GM12878 (cell line): ENCODE measurements at regions not wholly inside any gene's neighbourhood (a gene's known extent, or its start where the extent isn't known, plus 50 kb on each side); places are given as distances from the start of the nearest gene placed in this dataset.

Experiments used
- ATAC-seq: fragments of 200-7000 bp; cut with Tn5 transposase; 3 replicates; pipeline ENCODE4 v1.9.1; 2020; ENCODE audit warnings: mild to moderate bottlenecking, moderate library complexity
- BruUV-seq: library from RNA; stranded (reverse); fragments of 400-500 nt; replicated peaks from 2 replicates; lab custom pipeline; 2021; lab: Mats Ljungman, UMichigan
- CTCF ChIA-PET: fragments of 300-600 bp; sonication (Branson Sonifier 250); formaldehyde crosslinking; extraction: SDS; loops from one replicate; lab custom pipeline; 2021; ENCODE audit warnings: inconsistent platforms; lab: Yijun Ruan, JAX
- POLR2A ChIA-PET: fragments of 350-600 bp; formaldehyde crosslinking; extraction: SDS; loops from one replicate; lab custom pipeline; 2021; ENCODE audit warnings: inconsistent platforms; lab: Charles Lee
- RAD21 ChIA-PET: fragments of 300-600 bp; sonication (Branson Sonifier 250); formaldehyde crosslinking; loops from one replicate; lab custom pipeline; 2023; ENCODE audit warnings: antibody characterized with exemption; ENCODE audit not compliant: unreplicated experiment; lab: Charles Lee
- SMC1A ChIA-PET: fragments of 300-600 bp; sonication (Branson Sonifier 250); formaldehyde crosslinking; loops from one replicate; lab custom pipeline; 2023; ENCODE audit not compliant: unreplicated experiment, uncharacterized antibody; lab: Charles Lee
- DNase-seq: peaks from one replicate; pipeline ENCODE4 v3.0.0-alpha.2; 2011; ENCODE audit warnings: low read depth, low spot score
- FAIRE-seq: peaks from 3 replicates; lab custom pipeline; 2011; peaks lifted over from hg19 to GRCh38; lab: Jason Lieb, UNC
- H2AFZ ChIP-seq: 2 replicates; pipeline ENCODE4 v1.6.0; 2011; ENCODE audit warnings: low read depth, low read length, control low read depth; ENCODE audit not compliant: control insufficient read depth
- H3K27ac ChIP-seq: 2 replicates; pipeline ENCODE4 v1.5.1; 2011; ENCODE audit warnings: control low read depth; ENCODE audit not compliant: control insufficient read depth, insufficient read depth
- H3K27me3 ChIP-seq, 2 experiments: replicated peaks in 1 of 2; 2 replicates each; pipeline versions ENCODE4 v1.6.0 to v1.6.1; 2011; ENCODE audit warnings: low read length in 1 of 2; ENCODE audit not compliant: control insufficient read depth in 2 of 2, insufficient read depth in 2 of 2
- H3K36me3 ChIP-seq, 2 experiments: 2 replicates each; pipeline ENCODE4 v1.5.1; 2011; ENCODE audit warnings: low read length in 1 of 2; ENCODE audit not compliant: control insufficient read depth in 2 of 2, insufficient read depth in 2 of 2
- H3K4me1 ChIP-seq: 2 replicates; pipeline ENCODE4 v1.6.1; 2011; ENCODE audit warnings: mild to moderate bottlenecking, low read length, moderate library complexity, mixed read lengths; ENCODE audit not compliant: control insufficient read depth, insufficient read depth
- H3K4me2 ChIP-seq: 2 replicates; pipeline ENCODE4 v1.6.0; 2011; ENCODE audit warnings: control low read depth; ENCODE audit not compliant: control insufficient read depth, insufficient read depth
- H3K4me3 ChIP-seq: fragments of 200-600 bp; sonication (generic); 2 replicates; pipeline ENCODE4 v1.5.1; 2016
- H3K79me2 ChIP-seq: 2 replicates; pipeline ENCODE4 v1.6.0; 2011; ENCODE audit warnings: low read length; ENCODE audit not compliant: control insufficient read depth, insufficient read depth
- H3K9ac ChIP-seq: 2 replicates; pipeline ENCODE4 v1.8.0; 2011; ENCODE audit warnings: low read length, control low read depth, mixed read lengths; ENCODE audit not compliant: control insufficient read depth, insufficient read depth
- H3K9me3 ChIP-seq: replicated peaks from 3 replicates; pipeline ENCODE4 v1.5.1; 2011; ENCODE audit warnings: mild to moderate bottlenecking, low read length; ENCODE audit not compliant: control insufficient read depth, insufficient read depth
- H4K20me1 ChIP-seq: 2 replicates; pipeline ENCODE4 v1.6.0; 2011; ENCODE audit not compliant: control insufficient read depth, insufficient read depth
- BACH1 ChIP-seq: fragments of 450-650 bp; IDR thresholded peaks from 2 replicates; pipeline ENCODE4 v1.6.1; 2017; ENCODE audit warnings: mild to moderate bottlenecking, borderline replicate concordance
- EED ChIP-seq: sonication (generic); IDR thresholded peaks from 2 replicates; pipeline ENCODE4 v1.6.1; 2016; ENCODE audit warnings: antibody characterized with exemption, low read depth
- MYC ChIP-seq: IDR thresholded peaks from 2 replicates; pipeline ENCODE4 v1.6.1; 2011; ENCODE audit warnings: mild to moderate bottlenecking, low read length, moderate library complexity, inconsistent platforms; ENCODE audit not compliant: insufficient read depth, insufficient replicate concordance, insufficient read length, severe bottlenecking
- NFYB ChIP-seq: IDR thresholded peaks from 2 replicates; pipeline ENCODE4 v1.6.1; 2011; ENCODE audit warnings: low read depth, mild to moderate bottlenecking, low read length, improper control_type of control experiment, moderate library complexity; ENCODE audit not compliant: insufficient read depth
- RUNX3 ChIP-seq: IDR thresholded peaks from 2 replicates; pipeline ENCODE4 v1.6.1; 2012; ENCODE audit warnings: low read length, inconsistent platforms
- SUPT20H ChIP-seq: IDR thresholded peaks from 2 replicates; pipeline ENCODE4 v1.6.1; 2011; ENCODE audit warnings: low read depth, mild to moderate bottlenecking, low read length, moderate library complexity, borderline replicate concordance; ENCODE audit not compliant: control insufficient read depth
- WRNIP1 ChIP-seq: IDR thresholded peaks from 2 replicates; pipeline ENCODE4 v1.6.1; 2011; ENCODE audit warnings: low read depth, low read length, improper control_type of control experiment, borderline replicate concordance
- YBX1 ChIP-seq: fragments of 450-650 bp; IDR thresholded peaks from 2 replicates; pipeline ENCODE4 v1.6.1; 2016; ENCODE audit warnings: antibody characterized with exemption
- WGBS: methylation state at CpG from one replicate; pipeline ENCODE4 v1.1.6; 2016; ENCODE audit warnings: low lambda C conversion rate; ENCODE audit not compliant: insufficient replicate concordance, insufficient coverage; ENCODE audit errors: missing lambda C conversion rate; 5-methylcytosine and 5-hydroxymethylcytosine counted together
- in situ Hi-C: fragments of 300-500 bp; cut with MboI; formaldehyde crosslinking; loops from 9 replicates; pipeline ENCODE4 v1.14.3; 2018; ENCODE audit warnings: mixed read lengths
- intact Hi-C: fragments of 100-400 bp; cut with micrococcal nuclease; formaldehyde crosslinking; loops from one replicate; pipeline ENCODE4 v1.14.2; 2022; ENCODE audit not compliant: unreplicated experiment
- TF ChIP-seq, protein P1 (sequence below): fragments of 450-650 bp; IDR thresholded peaks from 2 replicates; pipeline ENCODE4 v1.6.1; 2017; ENCODE audit warnings: antibody characterized with exemption, mild to moderate bottlenecking, moderate library complexity
- TF ChIP-seq, protein P2 (sequence below): fragments of 450-650 bp; IDR thresholded peaks from 2 replicates; pipeline ENCODE4 v1.6.1; 2016; ENCODE audit warnings: mild to moderate bottlenecking

DNA sequence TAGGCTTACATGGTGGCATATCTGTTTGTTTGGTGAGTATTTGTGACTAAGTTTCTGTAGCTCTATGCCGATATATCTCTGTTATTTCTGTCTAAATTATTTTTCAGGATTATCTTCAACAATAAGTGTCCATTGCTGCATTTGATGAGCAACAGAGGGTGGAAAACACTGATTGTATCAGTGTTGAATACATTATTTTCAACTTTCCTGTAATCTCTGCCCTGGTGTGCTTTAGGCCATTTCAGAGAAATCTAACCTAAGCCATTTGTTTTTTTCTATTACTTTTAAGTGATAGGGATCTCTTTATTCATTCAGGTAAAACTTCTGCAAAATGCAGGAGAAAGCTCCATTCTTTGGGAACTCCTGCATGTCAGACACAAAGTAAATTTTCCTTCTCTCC, 654.5 kb downstream of the RNF144A start:
- no peak for TF ChIP-seq WRNIP1
- no peak for TF ChIP-seq NFYB
- no peak for TF ChIP-seq SUPT20H
- no peak for TF ChIP-seq YBX1
- TF ChIP-seq EED: no peak
- TF ChIP-seq MYC: no peak
- TF ChIP-seq, protein P1, sequence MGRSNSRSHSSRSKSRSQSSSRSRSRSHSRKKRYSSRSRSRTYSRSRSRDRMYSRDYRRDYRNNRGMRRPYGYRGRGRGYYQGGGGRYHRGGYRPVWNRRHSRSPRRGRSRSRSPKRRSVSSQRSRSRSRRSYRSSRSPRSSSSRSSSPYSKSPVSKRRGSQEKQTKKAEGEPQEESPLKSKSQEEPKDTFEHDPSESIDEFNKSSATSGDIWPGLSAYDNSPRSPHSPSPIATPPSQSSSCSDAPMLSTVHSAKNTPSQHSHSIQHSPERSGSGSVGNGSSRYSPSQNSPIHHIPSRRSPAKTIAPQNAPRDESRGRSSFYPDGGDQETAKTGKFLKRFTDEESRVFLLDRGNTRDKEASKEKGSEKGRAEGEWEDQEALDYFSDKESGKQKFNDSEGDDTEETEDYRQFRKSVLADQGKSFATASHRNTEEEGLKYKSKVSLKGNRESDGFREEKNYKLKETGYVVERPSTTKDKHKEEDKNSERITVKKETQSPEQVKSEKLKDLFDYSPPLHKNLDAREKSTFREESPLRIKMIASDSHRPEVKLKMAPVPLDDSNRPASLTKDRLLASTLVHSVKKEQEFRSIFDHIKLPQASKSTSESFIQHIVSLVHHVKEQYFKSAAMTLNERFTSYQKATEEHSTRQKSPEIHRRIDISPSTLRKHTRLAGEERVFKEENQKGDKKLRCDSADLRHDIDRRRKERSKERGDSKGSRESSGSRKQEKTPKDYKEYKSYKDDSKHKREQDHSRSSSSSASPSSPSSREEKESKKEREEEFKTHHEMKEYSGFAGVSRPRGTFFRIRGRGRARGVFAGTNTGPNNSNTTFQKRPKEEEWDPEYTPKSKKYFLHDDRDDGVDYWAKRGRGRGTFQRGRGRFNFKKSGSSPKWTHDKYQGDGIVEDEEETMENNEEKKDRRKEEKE: no peak
- no peak for TF ChIP-seq BACH1
- TF ChIP-seq, protein P2, sequence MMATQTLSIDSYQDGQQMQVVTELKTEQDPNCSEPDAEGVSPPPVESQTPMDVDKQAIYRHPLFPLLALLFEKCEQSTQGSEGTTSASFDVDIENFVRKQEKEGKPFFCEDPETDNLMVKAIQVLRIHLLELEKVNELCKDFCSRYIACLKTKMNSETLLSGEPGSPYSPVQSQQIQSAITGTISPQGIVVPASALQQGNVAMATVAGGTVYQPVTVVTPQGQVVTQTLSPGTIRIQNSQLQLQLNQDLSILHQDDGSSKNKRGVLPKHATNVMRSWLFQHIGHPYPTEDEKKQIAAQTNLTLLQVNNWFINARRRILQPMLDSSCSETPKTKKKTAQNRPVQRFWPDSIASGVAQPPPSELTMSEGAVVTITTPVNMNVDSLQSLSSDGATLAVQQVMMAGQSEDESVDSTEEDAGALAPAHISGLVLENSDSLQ: no peak
- TF ChIP-seq RUNX3: no peak
- Histone ChIP-seq H3K9me3 (no peaks in the 10 kb centered on the region; the same call in 2 of the 3 replicates), H3K9ac (no peak overlapping the region), H3K36me3 (no peaks in the 10 kb centered on the region; a peak in 1 of 4 replicates), H3K4me3 (no peak overlapping the region), H3K79me2 (no peaks in the 10 kb centered on the region), H4K20me1 (no peaks in the 10 kb centered on the region), H3K27ac (no peak overlapping the region), H3K27me3 (no peaks in the 10 kb centered on the region; a peak in 1 of 4 replicates), H3K4me2 (no peak overlapping the region), H2AFZ (no peak overlapping the region), H3K4me1 (peaks cover 6% of the 10 kb centered on the region)
- ATAC-seq: no peak
- FAIRE-seq: no peak
- POLR2A ChIA-PET: no interaction called here
- no peak for DNase-seq
- 88% methylated on average over 1 of the region's 1 CpG for WGBS
- CTCF ChIA-PET: interaction anchor here (0.5 kb wide), 1 partner anchor 109 kb away, joined by 3 read pairs; no protein-coding TSS in a partner anchor
- SMC1A ChIA-PET: no interaction called here
- intact Hi-C loops: no loop called here
- in situ Hi-C loops: no loop called here
- BruUV-seq: no TSS peak
- RAD21 ChIA-PET: no interaction called here
